Mesodermal cell (in vitro differentiated cells): ENCODE measurements at regions not wholly inside any gene's neighbourhood (a gene's known extent, or its start where the extent isn't known, plus 50 kb on each side); places are given as distances from the start of the nearest gene placed in this dataset.
"Not testable (repeated sequence)": the region's sequence is repeated elsewhere in the genome, so short reads cannot be mapped to it uniquely, and the experiment has no call there.

Source experiments
- H3K27ac ChIP-seq: 2 replicates; pipeline ENCODE4 v1.7.0; 2013; ENCODE audit warnings: mild to moderate bottlenecking, low read depth, low read length, moderate library complexity; ENCODE audit not compliant: severe bottlenecking
- H3K36me3 ChIP-seq: 2 replicates; pipeline ENCODE4 v1.7.1; 2013; ENCODE audit warnings: mild to moderate bottlenecking, low read length, moderate library complexity; ENCODE audit not compliant: control insufficient read depth, insufficient read depth
- H3K4me1 ChIP-seq: one replicate; pipeline ENCODE4 v1.7.1; 2013; ENCODE audit warnings: mild to moderate bottlenecking, low read length; ENCODE audit not compliant: insufficient read depth, control insufficient read depth, poor library complexity, severe bottlenecking
- H3K4me3 ChIP-seq: 2 replicates; pipeline ENCODE4 v1.7.0; 2013; ENCODE audit warnings: low read length, control low read depth, mild to moderate bottlenecking; ENCODE audit not compliant: insufficient read depth, poor library complexity, severe bottlenecking; ENCODE audit errors: extremely low read depth
- H3K9me3 ChIP-seq: 2 replicates; pipeline ENCODE4 v1.7.1; 2013; ENCODE audit warnings: mild to moderate bottlenecking, low read length, moderate library complexity; ENCODE audit not compliant: control insufficient read depth
- WGBS, 2 experiments: methylation state at CpG; one replicate each; pipeline ENCODE4 v1.1.5; 2013; ENCODE audit warnings: missing lambda C conversion rate in 2 of 2; ENCODE audit not compliant: insufficient coverage in 2 of 2; 5-methylcytosine and 5-hydroxymethylcytosine counted together

DNA sequence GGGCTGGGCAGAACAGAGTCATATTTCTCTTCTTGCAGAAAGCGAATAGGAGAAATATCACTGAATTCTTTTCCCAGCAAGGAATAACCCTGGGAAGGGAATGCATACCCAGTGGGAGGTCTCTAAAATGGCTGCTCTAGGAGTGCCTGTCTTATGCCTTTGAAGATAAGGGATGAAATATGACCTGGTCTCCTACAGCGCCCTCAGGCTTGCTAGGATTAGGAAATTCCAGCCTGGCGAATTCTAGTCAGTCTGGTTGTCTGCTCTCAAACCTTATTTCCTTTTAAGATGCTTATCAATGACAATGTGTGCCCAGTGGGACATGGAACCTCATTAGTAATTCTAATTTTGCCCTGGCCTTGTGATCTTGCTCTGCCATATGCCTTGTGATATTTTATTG, 677.7 kb downstream of the RWDD3 start:
- not testable (repeated sequence) for H3K4me3 ChIP-seq, H3K27ac ChIP-seq, H3K36me3 ChIP-seq, H3K4me1 ChIP-seq
- H3K9me3 ChIP-seq, result peaks cover 23% of the 10 kb centered on the region
- 81 to 100% methylated on average over 1 to 3 of the region's 3 CpGs for WGBS, 2 experiments

DNA sequence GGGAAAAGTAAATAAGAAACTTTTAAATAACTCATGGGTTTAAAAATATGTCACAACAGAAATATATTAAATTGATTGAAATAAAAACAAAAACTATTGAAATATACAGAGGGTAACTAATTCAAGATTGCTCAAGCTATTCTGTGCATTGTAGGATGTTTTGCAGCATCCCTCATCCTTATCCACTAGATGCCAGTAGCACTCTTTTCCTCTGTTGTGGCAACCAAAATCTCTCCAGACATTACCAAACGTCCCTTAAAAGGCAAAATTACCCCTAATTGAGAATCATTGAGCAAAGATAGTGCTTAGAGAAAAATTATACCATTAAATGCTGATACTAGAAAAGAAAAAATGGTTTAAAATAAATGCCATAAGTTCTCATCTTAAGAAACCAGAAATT, 682.6 kb downstream of the RWDD3 start:
- Histone ChIP-seq H3K9me3 (peaks cover 12% of the 10 kb centered on the region), H3K36me3 (no peaks in the 10 kb centered on the region), H3K4me1 (no peaks in the 10 kb centered on the region), H3K27ac (no peak overlapping the region), H3K4me3 (no peak overlapping the region)
- no CpG with 5 or more reads among the region's 1 CpG for WGBS, 2 experiments

DNA sequence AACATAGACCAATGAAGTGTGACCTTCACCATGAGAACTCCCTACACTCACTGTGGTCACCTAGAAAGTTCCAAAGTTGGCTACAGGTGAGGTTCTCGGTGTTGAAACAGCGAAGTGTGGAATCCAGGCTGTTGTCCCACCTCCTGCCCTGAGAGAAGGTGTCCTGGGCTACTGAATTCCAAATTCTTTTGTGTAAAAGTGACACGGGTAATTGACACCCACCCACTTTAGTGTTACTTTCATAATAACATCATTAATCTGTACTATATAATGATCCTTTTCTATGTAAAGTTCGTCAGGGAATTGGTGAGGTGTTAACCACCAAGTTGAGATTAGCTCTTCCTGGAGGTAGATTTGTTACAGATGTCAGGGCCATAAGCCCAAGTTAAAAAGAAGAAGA, 690.7 kb downstream of the RWDD3 start:
- 83 to 94% methylated on average over 2 of the region's 4 CpGs for WGBS, 2 experiments
- no peak overlapping the region for H3K4me3 ChIP-seq
- H3K4me1 ChIP-seq, result no peaks in the 10 kb centered on the region
- H3K9me3 ChIP-seq, result no peaks in the 10 kb centered on the region
- no peak overlapping the region for H3K27ac ChIP-seq
- H3K36me3 ChIP-seq, result no peaks in the 10 kb centered on the region

DNA sequence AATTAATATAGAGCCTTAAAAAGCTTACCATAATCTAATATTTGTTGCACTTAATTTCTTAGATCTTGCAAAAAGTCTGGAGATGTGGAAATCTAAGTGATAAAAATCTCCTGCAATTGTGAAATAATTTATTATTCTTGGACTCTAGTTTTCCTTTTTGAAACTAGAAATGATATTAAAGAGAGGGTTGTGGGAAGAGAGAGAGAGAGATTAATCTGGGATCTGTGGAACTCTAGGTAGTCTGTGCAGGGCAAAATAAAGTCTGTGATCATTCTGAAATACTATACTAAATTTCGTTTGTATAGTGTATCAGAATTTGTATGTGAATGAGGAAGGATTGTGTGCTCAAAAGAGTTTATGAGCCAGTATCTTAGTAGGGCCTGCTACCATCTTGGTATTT, 692.3 kb downstream of the RWDD3 start:
- no peak overlapping the region for H3K27ac ChIP-seq
- H3K4me1 ChIP-seq, result no peaks in the 10 kb centered on the region
- H3K9me3 ChIP-seq, result no peaks in the 10 kb centered on the region
- no peaks in the 10 kb centered on the region for H3K36me3 ChIP-seq
- WGBS, 2 experiments, result 63 to 80% methylated on average over 1 of the region's 1 CpG
- no peak overlapping the region for H3K4me3 ChIP-seq

DNA sequence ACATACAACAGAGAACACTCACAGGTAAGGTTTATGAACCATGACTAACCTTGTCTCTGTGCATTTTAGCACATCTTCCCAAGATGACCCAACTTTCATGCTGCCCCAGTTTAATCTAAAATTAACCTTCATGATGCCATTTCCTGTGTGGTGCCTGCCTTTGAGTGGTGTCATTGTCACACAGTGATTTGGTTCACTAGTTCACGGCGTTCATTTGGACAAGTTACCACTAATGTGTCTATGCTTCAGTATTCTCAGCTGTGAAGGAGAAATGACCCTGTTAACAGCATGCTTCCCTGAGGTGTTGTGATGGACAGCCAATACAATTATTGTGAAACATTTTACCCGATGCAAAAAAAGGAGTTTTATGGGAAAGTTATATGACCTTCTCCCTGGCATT, 693.1 kb downstream of the RWDD3 start:
- 83 to 100% methylated on average over 2 to 3 of the region's 3 CpGs for WGBS, 2 experiments
- H3K9me3 ChIP-seq, result no peaks in the 10 kb centered on the region

DNA sequence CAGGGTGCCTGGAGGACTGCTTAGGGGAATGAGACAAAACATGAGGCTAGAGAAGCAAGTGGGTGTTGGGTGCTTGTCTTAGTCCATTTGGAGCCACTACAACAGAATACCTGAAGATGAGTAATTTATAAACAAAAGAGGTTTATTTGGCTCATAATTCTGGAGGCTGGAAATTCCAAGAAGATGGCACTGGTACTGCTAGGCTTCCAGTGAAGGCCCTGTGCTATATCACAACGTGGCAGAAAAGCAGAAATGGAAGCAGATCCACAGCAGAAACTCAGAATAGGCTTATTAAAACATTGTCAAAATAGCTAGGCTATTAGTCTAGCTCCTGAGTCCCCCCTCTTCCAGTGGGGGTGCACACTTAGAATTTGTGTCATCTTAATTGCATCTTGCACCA, 701.7 kb downstream of the RWDD3 start:
- Histone ChIP-seq H3K9me3 (no peaks in the 10 kb centered on the region), H3K36me3 (no peaks in the 10 kb centered on the region), H3K4me1 (no peaks in the 10 kb centered on the region), H3K27ac (no peak overlapping the region), H3K4me3 (no peak overlapping the region)
- 71 to 80% methylated on average over 1 of the region's 1 CpG for WGBS, 2 experiments

More for the DNA sequence above, 693.1 kb downstream of the RWDD3 start:
- Histone ChIP-seq H3K4me3 (no peak overlapping the region), H3K4me1 (no peaks in the 10 kb centered on the region), H3K27ac (no peak overlapping the region), H3K36me3 (no peaks in the 10 kb centered on the region)

DNA sequence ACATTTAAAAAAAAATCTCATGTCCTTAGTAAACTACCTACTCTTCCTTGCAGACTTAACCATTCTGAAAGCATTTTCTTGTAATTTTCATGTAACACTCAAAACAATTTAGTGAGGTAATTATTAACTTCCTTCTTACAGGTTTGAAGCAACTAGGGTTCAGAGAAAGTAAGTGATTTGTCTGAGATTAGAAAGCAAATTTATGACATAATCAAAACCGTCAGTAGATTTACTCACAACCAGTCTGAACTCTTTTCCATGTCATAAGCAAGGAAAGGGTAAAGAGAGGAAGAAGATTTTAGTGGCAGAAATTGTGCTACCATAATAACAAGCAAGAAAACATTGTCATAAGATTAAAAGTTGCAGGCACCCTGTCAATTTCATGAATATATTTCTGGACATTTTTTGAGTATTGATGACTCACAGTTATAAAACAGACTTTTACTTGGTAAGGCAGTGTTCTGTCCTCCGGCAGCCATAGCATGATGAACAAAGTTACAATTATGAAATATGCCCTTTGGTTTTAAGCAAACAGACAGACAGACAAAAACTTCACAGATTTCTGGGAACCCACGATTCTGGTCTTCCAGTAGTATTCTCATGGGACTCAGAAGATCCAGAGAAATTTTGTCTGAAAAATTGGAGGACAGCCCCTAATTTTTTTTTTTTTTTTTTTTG, 707.2 kb downstream of the RWDD3 start:
- no peaks in the 10 kb centered on the region for H3K9me3 ChIP-seq
- H3K4me1 ChIP-seq, result no peaks in the 10 kb centered on the region
- no peaks in the 10 kb centered on the region for H3K36me3 ChIP-seq
- no peak overlapping the region for H3K27ac ChIP-seq
- 86% methylated on average over 1 of the region's 3 CpGs; no CpG with 5 or more reads in 1 of the 2 experiments for WGBS, 2 experiments
- H3K4me3 ChIP-seq, result no peak overlapping the region

DNA sequence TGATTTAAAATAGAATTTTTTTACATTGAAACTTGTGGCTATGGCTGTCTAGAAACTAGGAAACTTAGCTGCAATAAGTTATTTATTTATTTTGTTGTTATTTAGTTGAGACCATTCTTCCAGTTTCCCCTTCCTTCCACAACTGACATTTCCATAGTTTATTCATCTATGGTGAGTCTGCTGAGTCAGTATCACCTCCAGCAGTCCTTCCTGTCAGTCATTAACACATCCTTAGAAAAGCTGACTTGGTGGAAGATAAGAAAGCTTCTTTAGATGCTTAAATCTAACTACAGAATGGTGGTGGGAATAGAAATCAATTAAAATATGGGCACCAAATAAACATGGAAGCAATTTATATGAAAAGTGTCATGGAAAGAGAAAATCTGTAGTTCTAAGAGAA, 714.0 kb downstream of the RWDD3 start:
- no peak overlapping the region for H3K4me3 ChIP-seq
- H3K27ac ChIP-seq, result no peak overlapping the region
- H3K4me1 ChIP-seq, result no peaks in the 10 kb centered on the region
- no peaks in the 10 kb centered on the region for H3K36me3 ChIP-seq
- no peaks in the 10 kb centered on the region for H3K9me3 ChIP-seq

DNA sequence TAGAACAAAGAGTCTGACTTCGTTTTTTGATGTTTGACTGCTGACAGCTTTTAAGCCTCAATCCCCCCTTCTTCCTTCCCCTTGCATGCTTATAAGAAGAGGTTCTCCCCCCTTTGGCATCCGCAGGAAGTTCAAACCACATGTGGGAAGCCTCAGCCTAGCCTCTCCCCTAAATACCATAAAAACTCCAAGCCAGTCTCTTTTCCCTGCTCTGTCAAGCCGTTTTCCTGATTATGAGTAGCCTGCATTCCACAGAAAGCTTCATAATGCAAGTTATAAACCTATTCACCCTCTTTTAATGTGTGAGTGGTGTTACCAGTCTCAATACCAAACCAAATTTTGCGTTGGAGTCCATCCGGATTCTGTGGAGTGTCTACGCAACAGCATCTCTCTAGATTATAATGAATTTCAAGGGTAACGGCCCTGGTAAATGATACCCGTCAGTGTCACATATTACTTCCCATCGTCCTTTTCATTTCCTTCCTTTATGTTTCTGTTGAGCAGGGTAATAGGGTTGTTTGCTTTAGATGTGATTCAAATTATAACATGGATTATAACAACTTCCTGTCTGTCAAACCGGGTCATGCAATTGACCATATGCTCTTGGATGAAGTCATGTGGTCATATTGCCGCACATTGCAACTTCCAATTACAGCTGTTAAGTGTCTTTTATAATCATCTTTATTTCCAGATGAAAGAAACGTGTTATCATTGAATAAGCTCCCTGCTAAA, 717.5 kb downstream of the RWDD3 start:
- H3K9me3 ChIP-seq, result no peaks in the 10 kb centered on the region
- no peak overlapping the region for H3K4me3 ChIP-seq
- H3K4me1 ChIP-seq, result no peaks in the 10 kb centered on the region
- 89 to 90% methylated on average over 6 of the region's 12 CpGs for WGBS, 2 experiments
- H3K27ac ChIP-seq, result no peak overlapping the region
- H3K36me3 ChIP-seq, result no peaks in the 10 kb centered on the region

DNA sequence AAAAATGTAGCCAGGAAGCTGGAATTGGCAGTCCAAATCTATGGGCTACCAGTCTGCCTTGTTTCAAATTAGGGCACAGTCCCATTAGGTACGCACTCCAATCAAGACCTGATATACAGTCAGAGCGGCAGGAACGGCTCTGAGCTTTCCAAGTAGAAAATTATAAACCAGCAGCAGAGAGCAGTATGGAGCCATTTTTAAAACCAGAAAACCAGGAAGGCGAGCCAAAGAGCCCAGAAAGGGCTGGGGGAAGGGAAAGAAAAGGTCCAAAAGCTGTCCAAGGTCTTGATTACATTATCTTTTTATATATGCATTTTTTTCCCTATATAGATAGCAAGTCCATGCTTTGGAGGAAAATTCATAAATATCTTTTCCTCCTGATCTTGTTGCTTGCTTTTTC, 719.0 kb downstream of the RWDD3 start:
- no peaks in the 10 kb centered on the region for H3K9me3 ChIP-seq
- WGBS, 2 experiments, result 70 to 100% methylated on average over 1 to 2 of the region's 4 CpGs

DNA sequence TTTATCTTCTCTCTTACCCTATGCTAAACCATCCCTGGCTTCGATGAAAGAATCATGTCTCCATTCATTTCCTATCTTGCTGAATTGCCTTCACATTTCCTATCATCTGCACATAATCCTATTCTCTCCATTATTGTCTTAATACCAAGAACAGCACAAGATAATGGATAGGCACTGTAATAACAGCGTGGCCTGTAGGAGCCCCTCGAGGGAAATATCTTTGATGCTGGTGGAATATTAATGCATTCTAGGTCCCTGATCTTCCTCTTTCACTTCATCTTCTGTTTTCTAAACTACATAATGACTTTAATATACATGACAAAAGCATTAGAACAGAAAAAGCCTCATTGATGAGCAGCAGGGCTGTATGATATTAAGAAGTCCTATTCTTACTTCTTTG, 720.6 kb downstream of the RWDD3 start:
- H3K4me3 ChIP-seq, result no peak overlapping the region

More for the DNA sequence above, 719.0 kb downstream of the RWDD3 start:
- Histone ChIP-seq H3K4me3 (no peak overlapping the region), H3K4me1 (no peaks in the 10 kb centered on the region), H3K27ac (no peak overlapping the region), H3K36me3 (no peaks in the 10 kb centered on the region)

More for the DNA sequence above, 720.6 kb downstream of the RWDD3 start:
- H3K36me3 ChIP-seq, result no peaks in the 10 kb centered on the region
- no peaks in the 10 kb centered on the region for H3K4me1 ChIP-seq
- WGBS, 2 experiments, result 94 to 100% methylated on average over 1 of the region's 3 CpGs
- no peak overlapping the region for H3K27ac ChIP-seq
- H3K9me3 ChIP-seq, result no peaks in the 10 kb centered on the region
